HG02759 (cell line): ENCODE measurements at regions not wholly inside any gene's neighbourhood (a gene's known extent, or its start where the extent isn't known, plus 50 kb on each side); places are given as distances from the start of the nearest gene placed in this dataset.
"Not testable (repeated sequence)": the region's sequence is repeated elsewhere in the genome, so short reads cannot be mapped to it uniquely, and the experiment has no call there.

Experiments used
- ATAC-seq: cut with Tn5 transposase; IDR thresholded peaks from one replicate; pipeline ENCODE4 v1.9.1; 2021; ENCODE audit warnings: mild to moderate bottlenecking, moderate library complexity; ENCODE audit not compliant: unreplicated experiment

DNA sequence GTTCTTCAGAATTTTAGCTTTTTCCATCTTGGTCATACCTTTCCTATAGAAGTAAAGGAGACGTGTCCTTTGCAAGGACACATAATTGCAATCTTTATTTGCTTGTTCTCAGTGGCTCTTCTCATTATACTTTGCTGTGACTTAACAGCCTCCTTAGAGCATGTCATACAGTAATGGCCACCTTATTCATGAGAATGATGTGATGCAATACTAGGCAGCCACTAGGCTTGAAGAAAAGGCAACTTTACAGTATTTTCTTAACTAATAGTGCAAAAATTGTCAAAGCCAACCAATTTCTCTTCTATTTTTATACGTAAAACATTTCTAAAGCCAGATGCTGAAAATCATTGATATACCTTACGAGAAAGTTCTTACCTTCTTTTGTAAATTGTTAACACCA is 1296.8 kb upstream of the EYS start:
- no peak for ATAC-seq

DNA sequence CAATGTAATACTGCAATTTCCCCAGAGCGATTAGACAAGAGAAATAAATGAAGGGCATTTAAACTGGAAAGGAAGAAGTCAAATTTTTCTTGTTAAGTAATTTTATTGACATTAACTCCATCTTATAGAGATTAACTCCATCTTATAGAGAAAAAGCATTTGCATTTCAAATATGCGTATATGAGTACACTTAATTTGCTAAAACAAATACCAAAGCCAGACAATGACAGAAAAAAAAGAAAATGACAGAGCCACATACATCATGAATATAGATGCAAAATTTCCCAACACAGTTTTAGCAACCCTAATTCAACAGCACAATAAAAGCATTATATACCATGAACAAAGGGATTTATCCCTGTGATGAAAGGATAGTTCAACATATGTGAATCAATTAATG is 1293.1 kb upstream of the EYS start:
- ATAC-seq = no peak

DNA sequence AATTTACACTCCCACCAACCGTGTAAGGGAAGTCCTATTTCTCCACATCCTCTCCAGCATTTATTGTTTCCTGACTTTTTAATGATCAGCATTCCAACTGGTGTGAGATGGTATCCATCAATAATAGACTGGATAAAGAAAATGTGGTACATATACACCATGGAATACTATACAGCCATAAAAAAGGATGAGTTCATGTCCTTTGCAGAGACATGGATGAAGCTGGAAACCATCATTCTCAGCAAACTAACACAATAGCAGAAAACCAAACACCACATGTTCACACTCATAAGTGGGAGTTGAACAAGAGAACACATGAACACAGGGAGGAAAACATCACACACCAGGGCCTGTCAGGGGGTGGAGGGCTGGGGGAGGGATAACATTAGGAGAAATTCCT is 1290.6 kb upstream of the EYS start:
- ATAC-seq = not testable (repeated sequence)

- ATAC-seq = no peak
These were observed 1288.6 kb upstream of the EYS start for GRCh38 chr6:66995669-66996068.

- not testable (repeated sequence) for ATAC-seq
These were observed 1286.7 kb upstream of the EYS start for GRCh38 chr6:66993708-66994107.

GRCh38 chr6:66993272-66993671 is 1286.2 kb upstream of the EYS start:
- ATAC-seq = no peak

- ATAC-seq = no peak
These were observed 1285.6 kb upstream of the EYS start for GRCh38 chr6:66992660-66993059.

- no peak for ATAC-seq
These were observed 1279.9 kb upstream of the EYS start for GRCh38 chr6:66986940-66987339.

- ATAC-seq = no peak
These were observed 1278.8 kb upstream of the EYS start for GRCh38 chr6:66985816-66986215.

DNA sequence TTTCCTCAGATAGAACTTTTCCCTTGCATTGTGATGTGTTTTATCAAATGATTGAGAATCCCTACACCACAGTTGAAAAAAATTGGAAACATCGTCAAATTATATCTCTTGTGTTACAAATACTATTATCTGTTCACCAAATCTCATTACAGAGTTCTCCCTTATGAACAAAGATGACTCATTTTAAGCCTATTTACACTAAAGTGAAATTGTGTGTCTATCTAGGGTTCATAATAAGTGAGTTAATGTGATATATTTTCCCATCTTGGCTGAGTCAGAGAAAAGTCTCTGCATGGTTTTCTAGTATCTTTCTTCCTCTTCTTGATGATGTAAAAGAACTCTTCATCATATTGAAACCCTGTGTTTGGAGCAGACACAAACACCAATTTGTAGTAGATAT is 1263.3 kb upstream of the EYS start:
- ATAC-seq = no peak

DNA sequence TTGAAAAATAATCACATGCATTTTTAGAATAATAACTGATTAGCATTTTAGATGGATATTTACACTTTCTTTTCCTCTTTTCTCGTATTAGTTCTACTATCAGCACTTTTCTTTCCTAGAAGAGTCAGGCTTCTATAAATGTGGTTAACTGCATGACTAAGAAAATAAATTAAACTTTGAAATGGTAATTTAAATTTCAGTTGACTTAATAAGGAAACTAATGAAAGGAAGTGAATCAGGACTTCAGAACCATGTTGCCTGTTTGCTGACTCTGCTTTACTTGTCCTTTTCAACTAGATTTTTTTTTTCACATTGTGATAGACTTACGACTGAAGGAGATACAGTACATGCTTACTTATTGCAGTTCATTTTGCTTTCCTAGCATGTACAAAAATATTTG is 1258.2 kb upstream of the EYS start:
- ATAC-seq = no peak

GRCh38 chr6:66964216-66964615 is 1257.2 kb upstream of the EYS start:
- no peak for ATAC-seq

DNA sequence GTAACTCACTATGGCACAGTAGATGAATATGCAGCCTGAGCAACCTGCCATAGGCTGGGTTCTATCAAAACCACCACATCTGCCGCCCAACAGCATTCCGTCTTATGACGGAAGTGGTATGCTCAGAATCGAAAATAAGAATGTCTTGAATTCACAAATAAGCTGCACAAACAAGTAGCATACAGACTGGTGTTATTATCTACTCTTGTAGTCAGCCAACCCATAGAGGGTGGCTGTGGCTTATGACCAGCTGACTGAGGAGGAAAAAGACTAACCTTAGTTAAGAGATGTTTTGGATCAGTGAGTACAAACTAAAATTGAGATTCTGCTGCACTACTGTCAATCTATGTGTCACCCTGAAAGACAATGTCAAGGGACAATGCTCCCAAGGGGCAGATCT is 1255.1 kb upstream of the EYS start:
- no peak for ATAC-seq

GRCh38 chr6:66961191-66961590 is 1254.2 kb upstream of the EYS start:
- ATAC-seq = no peak

DNA sequence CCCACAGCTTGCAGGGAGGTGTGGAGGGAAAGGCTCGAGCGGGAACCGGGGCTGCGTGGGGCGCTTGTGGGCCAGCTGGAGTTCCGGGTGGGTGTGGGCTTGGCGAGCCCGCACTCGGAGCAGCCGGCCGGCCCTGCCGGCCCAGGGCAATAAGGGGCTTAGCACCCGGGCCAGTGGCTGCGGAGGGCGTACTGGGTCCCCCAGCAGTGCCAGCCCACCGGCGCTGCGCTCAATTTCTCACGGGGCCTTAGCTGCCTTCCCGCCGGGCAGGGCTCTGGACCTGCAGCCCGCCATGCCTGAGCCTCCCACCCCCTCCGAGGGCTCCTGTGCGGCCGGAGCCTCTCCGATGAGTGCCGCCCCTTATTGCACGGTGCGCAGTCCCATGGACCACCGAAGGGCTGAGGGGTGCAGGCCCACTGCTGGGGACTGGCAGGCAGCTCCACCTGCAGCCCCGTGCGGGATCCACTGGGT is 1242.2 kb upstream of the EYS start:
- no peak for ATAC-seq

DNA sequence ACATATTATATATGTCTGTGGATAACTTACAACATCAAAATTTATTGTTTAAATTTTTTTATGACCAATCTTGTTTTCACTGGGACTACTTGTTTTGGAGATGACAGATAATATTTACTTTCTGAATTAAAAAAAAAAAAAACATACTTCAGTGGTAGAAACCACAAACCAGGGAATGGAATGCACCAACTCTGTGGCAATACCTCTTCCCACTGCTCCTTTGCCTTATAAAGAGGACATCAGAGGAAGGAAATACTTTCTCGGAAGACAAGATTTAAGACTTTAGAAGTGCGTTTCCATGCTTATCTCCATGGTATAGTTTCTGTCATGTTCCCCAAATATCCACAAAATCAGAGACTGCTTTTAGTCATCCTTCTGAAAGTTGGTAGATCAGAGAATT is 1241.1 kb upstream of the EYS start:
- ATAC-seq = no peak

GRCh38 chr6:66940003-66940402 is 1233.0 kb upstream of the EYS start:
- ATAC-seq = no peak

DNA sequence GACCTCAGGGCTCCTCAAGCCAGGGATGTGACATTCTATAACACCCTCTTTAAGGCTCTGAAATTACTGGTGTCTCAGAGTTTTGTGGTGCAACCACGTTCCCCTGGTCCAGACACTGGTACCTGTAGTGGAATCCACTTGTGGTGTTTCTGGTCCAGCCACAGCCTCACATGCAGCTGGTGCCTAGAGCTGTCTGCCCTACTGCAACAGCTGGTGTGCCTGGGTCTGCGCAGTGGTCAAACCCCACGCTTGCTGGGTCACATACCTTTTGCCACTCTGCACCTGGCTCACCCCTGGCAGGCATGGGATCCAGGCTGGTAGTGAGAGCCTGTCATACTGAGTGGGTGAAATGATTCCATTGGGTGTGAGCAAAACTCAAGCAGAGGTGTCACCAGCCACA is 1230.2 kb upstream of the EYS start:
- no peak for ATAC-seq

GRCh38 chr6:66935612-66936011 is 1228.6 kb upstream of the EYS start:
- no peak for ATAC-seq

GRCh38 chr6:66931787-66932186 is 1224.8 kb upstream of the EYS start:
- no peak for ATAC-seq

DNA sequence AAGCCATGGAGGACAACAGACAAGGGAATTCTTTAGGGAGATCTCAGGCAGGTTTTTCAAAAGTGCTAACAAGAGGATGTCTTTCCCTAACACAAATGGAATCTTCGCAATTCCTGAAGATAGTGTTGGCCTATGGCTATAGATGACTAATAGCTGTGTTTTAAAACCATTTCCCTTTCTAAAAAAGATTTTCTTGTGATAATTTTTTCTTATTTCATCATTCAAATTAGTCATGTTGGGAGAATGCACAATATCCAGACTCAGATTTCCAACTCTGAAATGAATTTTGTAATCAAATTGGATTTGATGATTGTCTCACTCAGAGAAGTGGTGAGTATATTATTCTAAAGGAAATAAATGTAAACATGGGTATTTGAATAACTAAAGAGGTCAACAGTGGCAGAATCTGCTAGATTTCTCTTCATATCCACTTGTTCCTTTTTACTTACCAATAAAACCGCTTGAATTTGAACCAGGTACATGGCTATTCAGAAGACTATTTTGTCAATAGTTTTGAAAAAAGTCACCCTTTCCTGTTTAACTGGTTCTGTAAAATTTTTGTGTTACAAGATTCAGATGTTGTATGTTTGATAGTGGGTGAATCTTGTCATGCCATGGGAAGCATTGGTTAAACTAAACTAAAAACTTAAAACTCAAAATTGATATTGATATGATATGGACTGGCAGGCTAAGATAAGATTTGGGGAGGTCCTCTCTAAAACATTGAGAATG is 1223.7 kb upstream of the EYS start:
- ATAC-seq = no peak

DNA sequence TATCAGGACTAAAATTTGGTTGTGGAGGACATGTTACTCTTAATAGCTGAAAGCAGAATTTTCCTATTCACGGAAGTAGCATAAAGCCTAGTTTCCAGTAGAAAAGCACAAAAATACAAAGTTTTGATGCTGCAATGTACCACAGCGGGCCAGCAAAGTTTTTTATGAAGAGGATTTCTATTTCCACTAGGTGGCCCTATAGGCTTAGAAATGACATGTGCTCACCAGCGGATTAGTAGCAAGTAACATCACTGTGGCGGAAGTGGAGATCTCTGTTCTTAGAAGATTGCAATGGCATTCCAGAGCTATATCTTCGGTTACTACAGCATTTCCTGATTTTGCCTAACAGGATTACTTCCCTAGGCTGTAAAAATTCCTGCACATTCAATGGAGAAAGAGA is 1219.0 kb upstream of the EYS start:
- no peak for ATAC-seq

- ATAC-seq = no peak
These were observed 1206.6 kb upstream of the EYS start for GRCh38 chr6:66913657-66914056.
